ENCODE measurements at regions not wholly inside any gene's neighbourhood (a gene's known extent, or its start where the extent isn't known, plus 50 kb on each side); places are given as distances from the start of the nearest gene placed in this dataset.

GRCh38 chr3:72593881-72594397, 254.3 kb downstream of the SHQ1 start:
- no peak for DNase-seq (ENCODE audit: low read depth in 3 of 3)

DNA sequence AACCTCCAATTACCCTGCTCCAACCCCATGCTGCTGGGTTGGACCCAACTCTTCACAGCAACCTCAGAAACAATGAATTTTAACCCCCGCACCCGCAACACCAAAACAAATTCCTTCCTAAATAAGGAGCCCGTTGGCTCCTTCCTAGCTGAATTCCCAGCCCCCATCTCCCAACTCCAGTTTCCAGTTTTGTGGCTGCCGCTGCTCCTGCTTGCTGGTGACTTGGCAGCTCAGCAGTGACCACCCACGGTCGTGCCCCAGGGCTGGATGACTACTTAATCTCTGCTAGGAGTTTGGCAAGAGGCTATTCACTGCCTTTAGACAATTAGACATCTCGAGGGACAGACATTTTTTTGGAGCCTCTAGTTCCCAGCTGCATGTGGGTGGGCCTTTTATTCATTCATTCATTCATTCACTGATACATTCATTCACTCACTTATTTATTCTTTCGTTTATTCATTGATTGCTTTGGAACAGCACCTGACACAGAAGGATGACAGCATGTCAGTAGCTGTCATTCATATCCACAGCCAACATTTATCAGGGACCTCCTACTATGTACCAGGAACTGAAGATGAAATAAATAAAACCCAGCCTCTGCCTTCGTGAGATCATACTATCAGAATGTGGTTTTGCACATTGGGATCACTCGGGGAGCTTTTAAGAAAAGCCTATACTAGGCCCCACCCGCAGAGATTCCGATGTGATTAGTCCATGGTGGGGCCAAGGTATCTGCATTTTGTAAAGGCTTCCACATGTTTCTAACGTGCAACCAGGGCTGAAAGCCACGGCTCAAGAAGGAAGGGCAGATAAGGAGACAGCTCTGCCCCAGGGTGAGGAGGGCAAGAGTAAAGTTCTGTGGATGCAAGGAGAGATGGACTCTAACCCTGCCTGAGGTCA, 256.5 kb downstream of the SHQ1 start:
- no peak for DNase-seq (ENCODE audit: low read depth in 3 of 3)

DNA sequence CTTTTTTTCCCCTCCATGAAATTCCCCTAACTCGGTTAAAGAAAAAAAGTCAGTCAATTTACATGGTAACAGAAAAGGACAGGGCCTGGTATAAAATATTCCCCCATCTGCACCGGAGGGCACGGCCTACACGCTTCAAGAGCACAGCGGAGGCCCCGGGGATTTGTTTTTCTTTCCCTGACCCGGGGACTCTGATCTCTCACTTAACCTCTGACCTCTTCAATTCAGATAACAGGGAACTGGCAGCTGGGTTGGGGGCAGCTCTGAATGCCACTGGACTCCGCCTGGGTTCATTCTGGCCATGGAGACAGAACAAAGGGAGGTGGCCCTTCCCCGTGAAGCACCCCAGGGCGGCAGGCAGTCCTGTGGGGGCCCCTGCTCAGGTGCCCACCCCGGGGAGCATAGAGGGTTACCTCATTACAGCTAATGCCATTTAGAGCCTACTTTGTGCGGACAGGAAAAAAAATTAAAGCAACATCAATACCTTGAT, 257.5 kb downstream of the SHQ1 start:
- DNase-seq (ENCODE audit: low read depth in 3 of 3), result no peak

GRCh38 chr3:72587282-72587681, 261.0 kb downstream of the SHQ1 start:
- DNase-seq (ENCODE audit: low read depth in 3 of 3), result no peak

GRCh38 chr3:72586694-72587093, 261.6 kb downstream of the SHQ1 start:
- no peak for DNase-seq (ENCODE audit: low read depth in 3 of 3)

DNA sequence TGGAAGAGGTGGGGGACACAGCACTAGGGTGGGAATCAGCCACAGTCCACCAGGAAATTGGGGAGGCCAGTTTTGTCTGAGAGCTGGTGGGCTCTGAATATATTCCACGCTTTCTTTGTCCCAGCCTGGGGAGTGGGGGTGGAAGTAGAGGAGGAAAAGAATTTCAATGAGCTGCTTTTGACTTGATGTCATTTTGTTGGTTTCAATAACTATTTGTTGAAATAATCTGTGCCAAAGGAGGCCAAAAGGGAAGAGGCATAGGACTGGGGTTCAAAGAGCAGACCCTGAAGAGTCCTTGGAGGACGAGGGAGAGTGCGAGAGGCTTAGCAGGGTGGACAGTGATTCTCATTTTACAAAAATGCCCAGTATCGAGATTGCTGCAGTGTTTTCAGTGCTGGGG, 262.3 kb downstream of the SHQ1 start:
- no peak for DNase-seq (ENCODE audit: low read depth in 3 of 3)

DNA sequence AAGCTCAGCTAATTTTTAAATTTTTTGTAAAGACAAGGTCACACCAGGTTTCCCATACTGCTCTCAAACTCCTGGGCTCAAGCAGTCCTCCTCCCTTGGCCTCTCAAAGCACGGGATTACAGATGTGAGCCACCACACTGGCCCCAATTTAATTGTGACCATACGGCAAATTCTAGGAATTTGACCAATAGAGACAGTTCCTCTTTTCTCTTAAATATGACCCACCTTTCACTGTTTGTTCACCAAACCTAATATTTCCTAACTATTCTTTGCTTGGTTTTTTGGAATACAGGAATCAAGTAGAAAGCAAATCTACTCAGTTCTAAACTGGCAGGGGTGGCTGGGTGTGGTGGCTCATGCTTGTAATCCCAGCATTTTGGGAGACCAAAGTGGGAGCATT, 264.0 kb downstream of the SHQ1 start:
- no peak for DNase-seq (ENCODE audit: low read depth in 3 of 3)

DNA sequence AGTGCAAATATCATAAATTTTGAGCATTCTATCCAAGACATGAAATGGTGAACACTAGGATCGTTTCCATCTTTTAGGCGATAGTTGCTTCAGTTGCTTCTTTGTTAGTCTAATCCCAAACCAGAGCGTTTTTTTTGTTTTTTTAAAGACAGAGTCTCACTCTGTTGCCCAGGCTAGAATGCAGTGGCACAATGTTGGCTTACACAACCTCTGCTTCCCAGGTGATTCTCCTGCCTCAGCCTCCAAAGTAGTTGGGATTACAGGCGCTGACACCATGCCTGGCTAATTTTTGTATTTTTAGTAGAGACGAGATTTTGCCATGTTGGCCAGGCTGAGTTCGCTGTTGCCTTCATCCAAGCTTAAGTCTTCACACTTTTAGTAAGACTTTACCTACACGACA, 265.3 kb downstream of the SHQ1 start:
- DNase-seq (ENCODE audit: low read depth in 3 of 3), result no peak

DNA sequence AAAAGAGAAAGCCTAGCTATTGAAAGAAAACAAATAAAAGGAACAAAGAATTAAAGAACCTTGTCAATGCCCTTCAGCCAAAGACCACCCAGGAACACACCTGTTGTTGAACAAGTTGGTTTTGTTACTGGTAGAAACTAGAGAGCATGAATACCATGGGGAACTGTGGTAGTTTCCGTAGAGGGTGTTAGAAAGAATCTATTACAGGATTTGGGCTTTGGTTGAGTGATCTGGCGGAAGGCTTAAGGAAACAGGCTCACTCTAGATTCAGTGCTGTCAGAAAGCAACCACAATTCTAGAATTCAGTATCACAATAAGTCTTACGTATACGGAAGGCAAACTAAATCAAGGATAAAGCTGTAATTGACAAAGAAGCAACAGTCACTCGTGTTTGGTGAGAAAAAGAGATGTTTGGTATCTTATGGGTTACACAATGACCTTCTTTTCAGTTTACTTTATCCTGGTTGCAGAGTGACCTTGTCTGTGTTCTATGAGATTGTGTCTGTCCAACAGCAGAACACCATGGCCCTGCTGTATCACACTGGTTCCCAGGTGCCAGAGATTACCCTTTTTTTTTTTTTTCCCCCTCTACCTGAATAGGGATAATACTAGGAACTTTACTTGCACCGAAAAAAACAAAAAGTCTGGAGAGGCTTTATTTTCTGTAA, 265.9 kb downstream of the SHQ1 start:
- DNase-seq (ENCODE audit: low read depth in 3 of 3), result no peak

DNA sequence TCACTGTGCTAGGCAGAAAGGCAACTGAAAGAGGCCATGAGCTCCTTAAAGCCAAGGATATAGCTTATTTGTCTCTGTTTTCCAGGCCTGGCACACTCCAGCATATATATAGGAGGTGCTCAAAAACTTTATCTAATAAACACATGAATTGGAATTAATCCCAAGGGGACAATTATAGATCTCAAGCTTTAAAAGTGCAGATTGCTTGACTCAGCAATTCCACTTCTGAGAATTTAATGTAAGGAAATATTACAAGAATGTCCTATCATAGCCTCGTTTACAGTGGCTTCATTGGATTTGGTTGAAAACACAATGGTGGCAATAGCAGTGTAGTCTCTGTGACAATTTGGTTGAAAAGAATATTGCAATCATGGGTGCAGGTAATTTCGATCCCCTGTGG, 267.3 kb downstream of the SHQ1 start:
- no peak for DNase-seq (ENCODE audit: low read depth in 3 of 3)

DNA sequence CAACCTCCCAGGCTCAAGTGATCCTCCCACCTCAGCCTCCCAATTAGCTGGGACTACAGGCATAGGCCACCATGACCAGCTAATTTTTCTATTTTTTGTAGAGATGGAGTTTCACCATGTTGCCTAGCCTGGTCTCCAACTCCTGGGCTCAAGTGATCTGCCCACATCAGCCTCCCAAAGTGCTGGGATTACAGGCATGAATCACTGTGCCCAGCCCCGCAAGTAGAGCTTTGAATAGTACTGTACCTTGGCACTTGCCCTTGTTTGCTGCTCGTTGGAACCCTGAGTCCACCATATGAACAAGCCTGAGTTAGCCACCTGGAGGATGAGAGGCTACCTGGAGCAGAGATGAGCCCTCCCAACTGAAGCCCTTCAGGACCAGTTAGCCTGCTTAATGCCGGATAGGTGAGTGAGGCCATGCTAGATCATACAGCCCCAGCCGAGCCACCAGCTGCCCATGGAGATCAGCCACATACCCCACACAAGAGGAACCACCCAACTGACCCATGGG, 267.9 kb downstream of the SHQ1 start:
- DNase-seq (ENCODE audit: low read depth in 3 of 3), result no peak

GRCh38 chr3:72579581-72580245, 268.5 kb downstream of the SHQ1 start:
- no peak for DNase-seq (ENCODE audit: low read depth in 3 of 3)

DNA sequence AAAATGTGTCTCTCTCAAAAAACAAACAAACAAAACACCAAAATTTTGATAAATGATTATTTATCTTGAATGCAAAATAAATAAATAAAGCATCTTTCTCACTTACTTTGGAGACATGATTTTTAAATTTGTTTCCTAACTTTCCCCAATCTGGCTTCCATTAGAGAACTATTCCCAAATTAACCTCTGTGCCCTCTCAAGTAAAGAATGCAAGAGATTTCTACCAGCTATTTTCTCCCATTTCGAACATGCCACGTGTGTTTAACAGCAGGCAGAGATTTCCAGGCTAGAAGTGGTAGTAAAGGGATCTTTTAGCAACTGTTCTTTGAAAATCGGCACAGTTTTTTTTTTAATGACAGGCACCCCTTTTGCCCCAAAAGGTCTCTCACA, 269.1 kb downstream of the SHQ1 start:
- DNase-seq (ENCODE audit: low read depth in 3 of 3), result no peak

DNA sequence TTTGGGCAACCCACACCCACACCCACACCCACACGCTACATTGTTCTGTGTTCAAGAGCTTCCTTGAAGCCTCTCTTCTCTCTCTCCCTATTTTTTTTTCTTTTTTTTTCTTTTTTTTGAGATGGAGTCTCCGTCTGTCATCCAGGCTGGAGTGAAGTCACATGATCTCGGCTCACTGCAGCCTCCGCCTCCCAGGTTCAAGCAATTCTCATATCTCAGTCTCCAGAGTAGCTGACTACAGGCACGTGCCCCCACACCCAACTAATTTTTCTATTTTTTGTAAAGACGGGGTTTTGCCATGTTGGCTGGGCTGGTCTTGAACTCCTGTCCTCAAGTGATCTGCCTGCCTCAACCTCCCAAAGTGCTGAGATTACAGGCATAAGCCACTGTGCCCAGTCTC, 271.1 kb downstream of the SHQ1 start:
- no peak for DNase-seq (ENCODE audit: low read depth in 3 of 3)

- no peak for DNase-seq (ENCODE audit: low read depth in 3 of 3)
Measured at GRCh38 chr3:72576563-72576962, 271.7 kb downstream of the SHQ1 start.

GRCh38 chr3:72574144-72574543, 274.1 kb downstream of the SHQ1 start:
- no peak for DNase-seq (ENCODE audit: low read depth in 3 of 3)

- DNase-seq (ENCODE audit: low read depth in 3 of 3), result no peak
Measured at GRCh38 chr3:72573051-72573450, 275.2 kb downstream of the SHQ1 start.

DNA sequence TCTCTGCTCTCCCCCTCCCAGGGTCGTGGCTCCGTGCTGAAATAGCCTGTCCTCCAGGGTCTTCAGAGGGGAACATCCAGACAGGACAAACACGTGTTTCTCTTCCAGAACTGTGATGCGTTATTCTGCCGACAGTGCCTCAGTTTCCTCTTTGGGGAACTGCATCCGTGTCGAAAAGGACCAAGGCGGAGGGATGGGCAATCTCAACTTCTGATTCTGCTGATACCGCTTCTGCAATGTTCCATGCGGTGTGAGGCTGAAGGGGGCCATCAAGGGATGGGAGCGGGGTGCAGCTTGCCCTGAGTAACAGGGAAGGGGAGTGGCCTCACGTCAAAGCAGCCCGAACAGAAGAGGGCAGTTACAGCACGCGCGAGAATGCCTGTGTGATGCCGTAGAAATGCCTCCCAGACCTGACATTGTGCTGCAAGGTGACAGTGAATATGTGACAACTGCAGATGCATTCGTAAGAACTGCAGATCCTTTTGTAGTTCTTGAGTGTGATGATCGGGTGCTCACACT, 275.7 kb downstream of the SHQ1 start:
- no peak for DNase-seq (ENCODE audit: low read depth in 3 of 3)

- DNase-seq (ENCODE audit: low read depth in 3 of 3), result no peak
Measured at GRCh38 chr3:72571638-72572114, 276.6 kb downstream of the SHQ1 start.

DNA sequence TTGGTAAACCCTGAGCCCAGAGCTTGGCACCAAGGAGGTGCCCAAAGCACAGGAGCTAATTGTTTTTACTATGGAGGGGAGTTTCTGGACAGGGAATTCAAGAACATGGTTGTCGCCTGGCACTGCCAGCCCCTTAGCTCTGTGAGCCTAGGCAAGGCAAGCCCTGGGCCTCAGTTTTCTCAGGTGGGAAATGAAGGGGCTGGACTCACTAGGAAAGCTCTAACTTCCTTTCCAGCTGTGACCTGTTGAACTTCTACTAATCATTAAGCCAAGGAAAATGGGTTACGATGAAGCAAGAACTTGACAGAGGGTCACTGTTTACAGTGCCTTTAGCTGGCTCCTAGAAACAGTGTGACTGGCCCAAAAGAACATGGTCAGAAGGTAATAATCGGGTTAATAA, 277.2 kb downstream of the SHQ1 start:
- no peak for DNase-seq (ENCODE audit: low read depth in 3 of 3)

GRCh38 chr3:72569754-72570440, 278.3 kb downstream of the SHQ1 start:
- no peak for DNase-seq (ENCODE audit: low read depth in 3 of 3)
